SK-N-SH (cell line): ENCODE measurements at regions not wholly inside any gene's neighbourhood (a gene's known extent, or its start where the extent isn't known, plus 50 kb on each side); places are given as distances from the start of the nearest gene placed in this dataset.

ENCODE experiments used
- CTCF ChIA-PET: fragments of 300-600, 350-600 bp; formaldehyde crosslinking; extraction: SDS; loops from one replicate; lab custom pipeline; 2021; lab: Yijun Ruan, JAX
- POLR2A ChIA-PET: fragments of 350-600 bp; sonication (Branson Sonifier 250); formaldehyde crosslinking; extraction: SDS; loops from one replicate; lab custom pipeline; 2020; ENCODE audit warnings: antibody characterized with exemption, inconsistent platforms; lab: Yijun Ruan, JAX
- DNase-seq: peaks from one replicate; pipeline ENCODE4 v3.0.0; 2012
- H2AFZ ChIP-seq: fragments of 200-600 bp; sonication (generic); 2 replicates; pipeline ENCODE4 v1.8.1; 2016; ENCODE audit warnings: antibody characterized with exemption, mild to moderate bottlenecking, low read depth
- H3F3A ChIP-seq: fragments of 200-600 bp; sonication (generic); replicated peaks from 2 replicates; pipeline ENCODE3; 2016; ENCODE audit warnings: antibody characterized with exemption, mild to moderate bottlenecking; ENCODE audit not compliant: insufficient read depth
- H3K27ac ChIP-seq, 2 experiments: fragments of 200-500 bp in 1 of 2; fragments of 200-600 bp in 1 of 2; sonication (Bioruptor generic) in 1 of 2; sonication (generic), shearing (Covaris generic) in 1 of 2; 2 replicates each; pipeline versions ENCODE4 v1.5.1 to v1.6.1; 2014 to 2016; ENCODE audit warnings: low read depth in 2 of 2, inconsistent platforms in 1 of 2, low read length in 1 of 2, mild to moderate bottlenecking in 1 of 2, mixed read lengths in 1 of 2
- H3K27me3 ChIP-seq: fragments of 200-600 bp; sonication (generic), shearing (Covaris generic); 2 replicates; pipeline ENCODE4 v1.6.1; 2016; ENCODE audit warnings: mixed run types; ENCODE audit not compliant: insufficient read depth
- H3K36me3 ChIP-seq, 2 experiments: fragments of 200-500 bp in 1 of 2; fragments of 200-600 bp in 1 of 2; sonication (Bioruptor generic) in 1 of 2; sonication (generic) in 1 of 2; replicated peaks in 1 of 2; 2 replicates each; pipeline versions ENCODE3 to v1.5.1; 2014 to 2016; ENCODE audit warnings: low read length in 1 of 2, mild to moderate bottlenecking in 1 of 2; ENCODE audit not compliant: insufficient read depth in 2 of 2, control insufficient read depth in 1 of 2
- H3K4me1 ChIP-seq, 2 experiments: fragments of 200-500 bp in 1 of 2; fragments of 200-600 bp in 1 of 2; sonication (Bioruptor generic) in 1 of 2; sonication (generic), shearing (Covaris generic) in 1 of 2; 2 replicates each; pipeline versions ENCODE4 v1.5.1 to v1.6.1; 2014 to 2016; ENCODE audit warnings: low read depth in 1 of 2, low read length in 1 of 2, mixed run types in 1 of 2; ENCODE audit not compliant: insufficient read depth in 2 of 2, control insufficient read depth in 1 of 2
- H3K4me2 ChIP-seq: fragments of 200-600 bp; sonication (generic), shearing (Covaris generic); 2 replicates; pipeline ENCODE4 v1.6.1; 2017; ENCODE audit warnings: mixed run types
- H3K4me3 ChIP-seq, 2 experiments: fragments of 200-500 bp in 1 of 2; fragments of 200-600 bp in 1 of 2; sonication (Bioruptor generic) in 1 of 2; sonication (generic), shearing (Covaris generic) in 1 of 2; 2 replicates each; pipeline versions ENCODE4 v1.5.1 to v1.8.1; 2014 to 2016; ENCODE audit warnings: low read depth in 2 of 2, inconsistent platforms in 1 of 2, low read length in 1 of 2, mild to moderate bottlenecking in 1 of 2, mixed read lengths in 1 of 2, moderate library complexity in 1 of 2
- H3K79me2 ChIP-seq: fragments of 200-600 bp; sonication (generic); 2 replicates; pipeline ENCODE4 v1.8.1; 2017; ENCODE audit warnings: mild to moderate bottlenecking; ENCODE audit not compliant: insufficient read depth
- H3K9ac ChIP-seq: fragments of 200-600 bp; sonication (generic); 2 replicates; pipeline ENCODE4 v1.6.1; 2017; ENCODE audit warnings: mixed run types
- H3K9me2 ChIP-seq: fragments of 200-600 bp; sonication (generic); 2 replicates; pipeline ENCODE4 v1.6.1; 2017; ENCODE audit warnings: mixed run types
- H3K9me3 ChIP-seq: fragments of 200-600 bp; sonication (generic); 2 replicates; pipeline ENCODE4 v1.6.1; 2017; ENCODE audit warnings: mixed run types, mild to moderate bottlenecking, moderate library complexity
- H4K20me1 ChIP-seq: fragments of 200-600 bp; sonication (generic); 2 replicates; pipeline ENCODE4 v1.6.1; 2017; ENCODE audit warnings: mild to moderate bottlenecking, mixed run types; ENCODE audit not compliant: insufficient read depth
- CHD2 ChIP-seq: fragments of 150-350 bp; IDR thresholded peaks from 2 replicates; pipeline ENCODE4 v1.6.1; 2018; ENCODE audit warnings: low read length; ENCODE audit not compliant: partially characterized antibody
- ELF1 ChIP-seq: IDR thresholded peaks from 2 replicates; pipeline ENCODE4 v1.4.0; 2012
- FOXJ3 ChIP-seq: sonication (generic); formaldehyde crosslinking; IDR thresholded peaks from 2 replicates; pipeline ENCODE4 v1.5.1; 2020; ENCODE audit warnings: mild to moderate bottlenecking, missing genetic modification reagents
- FOXM1 ChIP-seq: IDR thresholded peaks from 2 replicates; pipeline ENCODE4 v1.4.0; 2012; ENCODE audit warnings: low read depth, mild to moderate bottlenecking
- GABPA ChIP-seq: IDR thresholded peaks from 2 replicates; pipeline ENCODE4 v1.4.0; 2012; ENCODE audit warnings: low read depth, mild to moderate bottlenecking
- GATA2 ChIP-seq: sonication (generic); formaldehyde crosslinking; IDR thresholded peaks from 2 replicates; pipeline ENCODE4 v1.5.0; 2020; ENCODE audit warnings: mild to moderate bottlenecking, missing genetic modification reagents
- MEF2A ChIP-seq: IDR thresholded peaks from 2 replicates; pipeline ENCODE4 v1.4.0; 2012; ENCODE audit warnings: low read depth, borderline replicate concordance
- MXI1 ChIP-seq: IDR thresholded peaks from 2 replicates; pipeline ENCODE4 v1.6.1; 2012; ENCODE audit warnings: mild to moderate bottlenecking, low read depth, low read length, improper control_type of control experiment
- NFIC ChIP-seq: IDR thresholded peaks from 2 replicates; pipeline ENCODE4 v1.4.0; 2012; ENCODE audit warnings: borderline replicate concordance
- NRF1 ChIP-seq: IDR thresholded peaks from 2 replicates; pipeline ENCODE4 v1.6.1; 2012; ENCODE audit warnings: low read depth, mild to moderate bottlenecking, low read length
- POLR2AphosphoS5 ChIP-seq: IDR thresholded peaks from 2 replicates; pipeline ENCODE4 v1.6.1; 2012; ENCODE audit warnings: low read depth, low read length
- RXRA ChIP-seq: IDR thresholded peaks from 2 replicates; pipeline ENCODE4 v1.4.0; 2012; ENCODE audit warnings: low read depth, mild to moderate bottlenecking, borderline replicate concordance
- SIN3A ChIP-seq: IDR thresholded peaks from 2 replicates; pipeline ENCODE4 v1.6.1; 2012; ENCODE audit warnings: low read depth, mild to moderate bottlenecking, low read length, moderate library complexity, borderline replicate concordance
- TAF1 ChIP-seq: IDR thresholded peaks from 2 replicates; pipeline ENCODE4 v1.6.1; 2012; ENCODE audit warnings: low read depth, mild to moderate bottlenecking, low read length, moderate library complexity, borderline replicate concordance
- WGBS: methylation state at CpG from one replicate; pipeline ENCODE4 v1.1.6; 2017; ENCODE audit warnings: low lambda C conversion rate; 5-methylcytosine and 5-hydroxymethylcytosine counted together
- TF ChIP-seq, protein P1 (sequence below): fragments of 200-600 bp; sonication (generic); IDR thresholded peaks from 2 replicates; pipeline ENCODE4 v1.6.1; 2017; ENCODE audit warnings: antibody characterized with exemption, mild to moderate bottlenecking, moderate library complexity
- TF ChIP-seq, protein P2 (sequence below): IDR thresholded peaks from 2 replicates; pipeline ENCODE4 v1.4.0; 2012; ENCODE audit warnings: low read depth, borderline replicate concordance
- TF ChIP-seq, protein P3 (sequence below): fragments of 150-350 bp; IDR thresholded peaks from 2 replicates; pipeline ENCODE4 v1.6.1; 2017; ENCODE audit warnings: antibody characterized with exemption, low read length, low read depth, borderline replicate concordance
- TF ChIP-seq, protein P4 (sequence below): IDR thresholded peaks from 2 replicates; pipeline ENCODE4 v1.6.1; 2012; ENCODE audit warnings: mild to moderate bottlenecking, low read depth, low read length, moderate library complexity

DNA sequence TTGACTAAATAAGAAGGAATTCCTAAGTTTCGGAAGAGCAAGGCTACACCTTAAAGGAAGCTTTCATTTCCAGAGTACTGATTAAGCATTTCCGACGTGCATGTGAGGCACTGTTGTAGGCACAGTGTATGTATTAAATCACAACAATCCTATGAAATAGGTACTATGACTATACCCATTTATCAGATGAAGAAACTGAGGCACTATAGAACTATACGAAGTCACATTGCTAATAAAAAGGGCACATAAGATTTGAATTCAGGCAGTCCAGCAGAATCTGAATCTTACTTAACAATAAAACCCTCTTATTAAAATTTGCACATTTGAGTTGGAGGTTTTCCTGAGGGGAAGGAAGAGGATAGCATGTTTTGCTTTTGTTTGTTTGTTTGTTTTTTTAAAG is 243.5 kb upstream of the FANCL start:
- no peak overlapping the region for H3K27ac ChIP-seq
- no peaks in the 10 kb centered on the region for H3K9me3 ChIP-seq
- H3K9ac ChIP-seq, result no peak overlapping the region
- H3K27me3 ChIP-seq, result no peaks in the 10 kb centered on the region
- H3K4me3 ChIP-seq, result no peak overlapping the region
- ChIA-PET POLR2A (no interaction called here), CTCF (no interaction called here)
- H4K20me1 ChIP-seq, result no peaks in the 10 kb centered on the region
- peaks cover 0 to 2% of the 10 kb centered on the region in 2 experiments; a peak in 1 of 4 replicates for H3K4me1 ChIP-seq
- DNase-seq, result no peak
- H3K4me2 ChIP-seq, result no peak overlapping the region
- H3K79me2 ChIP-seq, result no peaks in the 10 kb centered on the region
- H2AFZ ChIP-seq, result no peak overlapping the region
- WGBS, result 52% methylated on average over 4 of the region's 4 CpGs
- no peaks in the 10 kb centered on the region for H3K36me3 ChIP-seq
- no peak for TF ChIP-seq CHD2
- TF ChIP-seq, protein P1, sequence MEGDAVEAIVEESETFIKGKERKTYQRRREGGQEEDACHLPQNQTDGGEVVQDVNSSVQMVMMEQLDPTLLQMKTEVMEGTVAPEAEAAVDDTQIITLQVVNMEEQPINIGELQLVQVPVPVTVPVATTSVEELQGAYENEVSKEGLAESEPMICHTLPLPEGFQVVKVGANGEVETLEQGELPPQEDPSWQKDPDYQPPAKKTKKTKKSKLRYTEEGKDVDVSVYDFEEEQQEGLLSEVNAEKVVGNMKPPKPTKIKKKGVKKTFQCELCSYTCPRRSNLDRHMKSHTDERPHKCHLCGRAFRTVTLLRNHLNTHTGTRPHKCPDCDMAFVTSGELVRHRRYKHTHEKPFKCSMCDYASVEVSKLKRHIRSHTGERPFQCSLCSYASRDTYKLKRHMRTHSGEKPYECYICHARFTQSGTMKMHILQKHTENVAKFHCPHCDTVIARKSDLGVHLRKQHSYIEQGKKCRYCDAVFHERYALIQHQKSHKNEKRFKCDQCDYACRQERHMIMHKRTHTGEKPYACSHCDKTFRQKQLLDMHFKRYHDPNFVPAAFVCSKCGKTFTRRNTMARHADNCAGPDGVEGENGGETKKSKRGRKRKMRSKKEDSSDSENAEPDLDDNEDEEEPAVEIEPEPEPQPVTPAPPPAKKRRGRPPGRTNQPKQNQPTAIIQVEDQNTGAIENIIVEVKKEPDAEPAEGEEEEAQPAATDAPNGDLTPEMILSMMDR, result no peak
- TF ChIP-seq GABPA, result no peak
- TF ChIP-seq, all 33 proteins: peak for 0
- Histone ChIP-seq H3F3A (no peaks in the 10 kb centered on the region), H3K9me2 (no peaks in the 10 kb centered on the region)

DNA sequence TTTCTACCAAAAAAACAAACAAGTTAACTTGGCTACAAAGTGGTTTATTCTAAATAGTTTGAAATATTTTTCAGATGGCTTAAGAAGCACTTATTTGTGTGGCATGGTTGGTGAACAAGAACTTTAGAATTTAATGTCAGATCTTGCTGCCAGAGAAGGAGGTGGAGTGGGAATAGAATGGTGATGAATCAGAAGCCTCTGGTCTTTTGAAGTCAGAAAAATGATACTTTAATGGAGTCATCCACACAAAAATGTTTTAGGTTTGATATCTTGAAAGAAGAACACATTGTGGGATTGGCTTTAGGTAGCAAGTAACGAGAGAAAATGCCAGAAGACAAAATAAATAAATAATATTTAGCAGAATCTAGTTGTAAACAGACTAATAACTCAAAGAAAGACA is 243.1 kb upstream of the FANCL start:
- no peak overlapping the region for H3K4me2 ChIP-seq
- no peak overlapping the region for H3K9ac ChIP-seq
- WGBS, result 7% methylated on average over 1 of the region's 1 CpG
- no peak overlapping the region for H2AFZ ChIP-seq
- H3K9me2 ChIP-seq, result no peaks in the 10 kb centered on the region
- H3K27ac ChIP-seq, result no peak overlapping the region
- no peak overlapping the region for H3K4me3 ChIP-seq
- no peak for TF ChIP-seq FOXM1
- TF ChIP-seq TAF1, result no peak
- TF ChIP-seq, protein P2, sequence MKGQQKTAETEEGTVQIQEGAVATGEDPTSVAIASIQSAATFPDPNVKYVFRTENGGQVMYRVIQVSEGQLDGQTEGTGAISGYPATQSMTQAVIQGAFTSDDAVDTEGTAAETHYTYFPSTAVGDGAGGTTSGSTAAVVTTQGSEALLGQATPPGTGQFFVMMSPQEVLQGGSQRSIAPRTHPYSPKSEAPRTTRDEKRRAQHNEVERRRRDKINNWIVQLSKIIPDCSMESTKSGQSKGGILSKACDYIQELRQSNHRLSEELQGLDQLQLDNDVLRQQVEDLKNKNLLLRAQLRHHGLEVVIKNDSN, result no peak
- TF ChIP-seq, protein P3, sequence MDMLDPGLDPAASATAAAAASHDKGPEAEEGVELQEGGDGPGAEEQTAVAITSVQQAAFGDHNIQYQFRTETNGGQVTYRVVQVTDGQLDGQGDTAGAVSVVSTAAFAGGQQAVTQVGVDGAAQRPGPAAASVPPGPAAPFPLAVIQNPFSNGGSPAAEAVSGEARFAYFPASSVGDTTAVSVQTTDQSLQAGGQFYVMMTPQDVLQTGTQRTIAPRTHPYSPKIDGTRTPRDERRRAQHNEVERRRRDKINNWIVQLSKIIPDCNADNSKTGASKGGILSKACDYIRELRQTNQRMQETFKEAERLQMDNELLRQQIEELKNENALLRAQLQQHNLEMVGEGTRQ, result no peak
- TF ChIP-seq FOXJ3 (CRISPR knock-in tag), result no peak
- TF ChIP-seq ELF1, result no peak
- TF ChIP-seq, protein P4, sequence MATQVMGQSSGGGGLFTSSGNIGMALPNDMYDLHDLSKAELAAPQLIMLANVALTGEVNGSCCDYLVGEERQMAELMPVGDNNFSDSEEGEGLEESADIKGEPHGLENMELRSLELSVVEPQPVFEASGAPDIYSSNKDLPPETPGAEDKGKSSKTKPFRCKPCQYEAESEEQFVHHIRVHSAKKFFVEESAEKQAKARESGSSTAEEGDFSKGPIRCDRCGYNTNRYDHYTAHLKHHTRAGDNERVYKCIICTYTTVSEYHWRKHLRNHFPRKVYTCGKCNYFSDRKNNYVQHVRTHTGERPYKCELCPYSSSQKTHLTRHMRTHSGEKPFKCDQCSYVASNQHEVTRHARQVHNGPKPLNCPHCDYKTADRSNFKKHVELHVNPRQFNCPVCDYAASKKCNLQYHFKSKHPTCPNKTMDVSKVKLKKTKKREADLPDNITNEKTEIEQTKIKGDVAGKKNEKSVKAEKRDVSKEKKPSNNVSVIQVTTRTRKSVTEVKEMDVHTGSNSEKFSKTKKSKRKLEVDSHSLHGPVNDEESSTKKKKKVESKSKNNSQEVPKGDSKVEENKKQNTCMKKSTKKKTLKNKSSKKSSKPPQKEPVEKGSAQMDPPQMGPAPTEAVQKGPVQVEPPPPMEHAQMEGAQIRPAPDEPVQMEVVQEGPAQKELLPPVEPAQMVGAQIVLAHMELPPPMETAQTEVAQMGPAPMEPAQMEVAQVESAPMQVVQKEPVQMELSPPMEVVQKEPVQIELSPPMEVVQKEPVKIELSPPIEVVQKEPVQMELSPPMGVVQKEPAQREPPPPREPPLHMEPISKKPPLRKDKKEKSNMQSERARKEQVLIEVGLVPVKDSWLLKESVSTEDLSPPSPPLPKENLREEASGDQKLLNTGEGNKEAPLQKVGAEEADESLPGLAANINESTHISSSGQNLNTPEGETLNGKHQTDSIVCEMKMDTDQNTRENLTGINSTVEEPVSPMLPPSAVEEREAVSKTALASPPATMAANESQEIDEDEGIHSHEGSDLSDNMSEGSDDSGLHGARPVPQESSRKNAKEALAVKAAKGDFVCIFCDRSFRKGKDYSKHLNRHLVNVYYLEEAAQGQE, result no peak
- no peak for TF ChIP-seq MXI1
- TF ChIP-seq MEF2A, result no peak
- no peak for TF ChIP-seq GATA2 (CRISPR knock-in tag)
- no peak for TF ChIP-seq NFIC
- TF ChIP-seq POLR2AphosphoS5, result no peak
- TF ChIP-seq SIN3A, result no peak
- no peak for TF ChIP-seq NRF1
- no peak for TF ChIP-seq RXRA
- H3K4me1 ChIP-seq, result peaks cover 0 to 3% of the 10 kb centered on the region in 2 experiments; a peak in 1 of 4 replicates
- no peaks in the 10 kb centered on the region for H3K36me3 ChIP-seq
- ChIA-PET POLR2A (no interaction called here), CTCF (no interaction called here)
- no peaks in the 10 kb centered on the region for H3F3A ChIP-seq
- no peaks in the 10 kb centered on the region for H3K79me2 ChIP-seq
- DNase-seq, result no peak
- H3K27me3 ChIP-seq, result no peaks in the 10 kb centered on the region
- H4K20me1 ChIP-seq, result no peaks in the 10 kb centered on the region
- H3K9me3 ChIP-seq, result no peaks in the 10 kb centered on the region
